NCI-H524 treated with DMSO at 0.1 percent for 48 hours (cell line): ENCODE measurements at regions not wholly inside any gene's neighbourhood (a gene's known extent, or its start where the extent isn't known, plus 50 kb on each side); places are given as distances from the start of the nearest gene placed in this dataset.

ENCODE experiments used
- DNase-seq: peaks from one replicate; lab custom pipeline; 2025; lab: John Stamatoyannopoulos, UW

DNA sequence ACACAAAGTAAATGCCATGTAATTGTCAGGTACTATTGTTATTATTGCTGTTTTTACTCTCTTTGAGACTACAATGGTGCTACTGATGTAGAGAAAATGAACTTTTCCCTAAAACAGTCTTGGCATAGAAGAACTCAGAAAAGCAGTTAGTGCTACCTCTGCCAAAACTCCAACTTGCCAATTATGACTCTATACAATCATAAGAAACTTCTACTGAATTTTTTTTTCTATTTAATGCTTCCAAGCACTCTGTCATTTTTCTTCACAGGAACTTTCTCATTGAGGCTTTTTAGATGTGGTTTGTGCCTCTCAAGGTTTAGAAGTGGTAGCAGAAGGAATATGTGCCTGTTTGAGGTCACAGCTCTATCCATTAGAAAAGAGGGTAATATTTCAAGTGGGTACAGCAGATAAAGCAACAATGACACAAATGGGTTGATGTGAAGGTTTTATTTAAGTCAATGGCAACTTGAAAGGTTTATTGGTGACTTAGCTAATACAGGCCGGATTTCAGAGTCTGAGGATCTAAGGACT is 64.0 kb upstream of the FERD3L start:
- DNase-seq: no peak

DNA sequence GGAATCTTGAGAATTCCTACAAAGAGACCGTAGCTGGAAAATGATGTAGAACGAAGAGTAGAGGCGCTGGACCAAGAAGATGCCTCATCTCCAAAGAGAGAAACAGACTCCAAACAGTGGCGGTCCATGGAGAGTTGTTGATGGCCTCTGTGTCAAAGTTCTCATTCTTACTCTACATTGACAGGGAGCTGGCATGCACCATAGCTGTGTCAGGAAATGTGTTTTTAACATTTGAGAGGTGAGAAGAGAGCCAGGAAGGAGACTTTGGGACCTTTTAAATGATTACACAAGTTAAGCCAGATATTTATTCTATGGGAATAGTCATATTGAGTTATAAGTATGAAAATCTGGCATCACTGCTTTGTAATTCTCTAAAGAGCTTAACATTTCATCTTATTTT is 61.5 kb upstream of the FERD3L start:
- DNase-seq: no peak

DNA sequence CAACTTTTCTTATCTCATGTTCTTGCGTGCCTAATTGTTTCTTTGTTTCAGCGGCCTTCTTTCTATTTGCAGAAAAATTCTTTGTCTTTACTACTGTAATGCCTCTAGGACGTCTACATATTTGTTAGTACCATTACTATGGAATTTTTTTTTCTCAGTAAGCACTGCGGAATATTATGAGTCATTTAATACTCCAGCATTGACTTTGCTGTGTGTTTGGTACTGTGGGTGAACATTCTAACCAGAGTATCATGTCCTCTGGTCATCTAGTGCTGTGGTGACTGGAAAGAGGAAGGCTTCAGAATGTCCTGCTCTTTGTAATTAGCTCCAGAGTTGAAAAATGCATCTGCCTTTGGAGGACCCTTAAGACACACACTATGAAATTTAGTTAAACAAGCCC is 58.5 kb upstream of the FERD3L start:
- DNase-seq: no peak

DNA sequence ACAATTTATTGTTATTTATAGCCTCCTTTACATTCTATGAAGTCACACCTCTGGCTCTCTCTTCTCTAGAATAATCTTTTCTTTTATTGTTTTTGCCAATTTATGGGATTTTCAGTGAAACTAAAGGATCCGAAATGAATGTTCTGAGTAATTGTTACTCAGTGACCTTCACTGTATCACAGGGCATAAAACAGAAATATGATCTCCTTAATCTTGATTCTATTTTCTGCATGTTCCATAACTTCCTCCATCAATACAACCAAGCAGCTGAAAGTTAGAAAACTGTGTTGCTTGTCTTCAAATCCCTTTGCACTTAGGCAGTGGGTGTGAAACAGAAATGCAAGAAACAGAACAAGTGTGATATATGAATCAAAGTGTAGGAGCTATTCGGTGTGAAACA is 57.4 kb upstream of the FERD3L start:
- DNase-seq: no peak
